G401.6 (cell line): ENCODE measurements at regions not wholly inside any gene's neighbourhood (a gene's known extent, or its start where the extent isn't known, plus 50 kb on each side); places are given as distances from the start of the nearest gene placed in this dataset.

Experiments
- FAIRE-seq: peaks from 2 replicates; lab custom pipeline; 2012; peaks lifted over from hg19 to GRCh38; lab: Jason Lieb, UNC

DNA sequence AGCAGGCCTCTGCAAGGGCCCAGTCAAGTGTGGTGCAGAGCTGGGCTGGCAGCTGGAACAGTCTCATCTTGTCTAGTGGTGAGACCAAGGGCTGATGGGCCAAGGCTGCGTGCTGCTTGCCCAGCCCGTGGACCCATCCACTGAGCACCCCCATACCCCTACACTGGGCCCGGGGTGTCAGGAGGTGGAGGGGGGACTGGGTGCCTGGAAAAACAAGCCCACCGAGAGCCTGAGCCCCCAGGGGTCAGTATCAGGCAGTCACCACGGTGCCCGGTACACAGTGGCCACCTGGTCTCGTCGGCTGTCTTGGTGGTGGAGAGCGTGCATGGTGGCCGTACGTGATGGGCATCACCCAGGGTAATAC lies 238.3 kb downstream of the SEC14L1 start:
- no peak for FAIRE-seq

DNA sequence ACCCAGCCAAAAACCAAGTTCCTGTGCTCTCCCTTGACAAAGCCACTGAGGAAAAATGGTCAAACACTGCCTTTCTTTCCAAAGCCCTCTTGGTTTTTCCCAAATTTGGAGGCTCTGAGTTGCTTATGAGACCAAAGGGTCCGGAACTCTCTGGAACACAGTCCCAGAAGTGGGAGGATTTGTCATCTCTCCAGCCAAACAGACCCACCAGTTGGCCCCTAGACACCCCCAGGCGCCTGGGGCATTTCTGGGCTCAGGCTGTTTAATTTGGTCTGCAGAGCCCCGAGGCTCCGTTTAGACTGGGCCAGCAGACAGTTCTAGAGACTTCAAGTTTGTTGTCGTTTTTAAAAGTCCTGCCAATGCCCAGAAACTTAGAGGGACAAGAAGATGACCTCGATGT lies 239.1 kb downstream of the SEC14L1 start:
- FAIRE-seq = no peak

DNA sequence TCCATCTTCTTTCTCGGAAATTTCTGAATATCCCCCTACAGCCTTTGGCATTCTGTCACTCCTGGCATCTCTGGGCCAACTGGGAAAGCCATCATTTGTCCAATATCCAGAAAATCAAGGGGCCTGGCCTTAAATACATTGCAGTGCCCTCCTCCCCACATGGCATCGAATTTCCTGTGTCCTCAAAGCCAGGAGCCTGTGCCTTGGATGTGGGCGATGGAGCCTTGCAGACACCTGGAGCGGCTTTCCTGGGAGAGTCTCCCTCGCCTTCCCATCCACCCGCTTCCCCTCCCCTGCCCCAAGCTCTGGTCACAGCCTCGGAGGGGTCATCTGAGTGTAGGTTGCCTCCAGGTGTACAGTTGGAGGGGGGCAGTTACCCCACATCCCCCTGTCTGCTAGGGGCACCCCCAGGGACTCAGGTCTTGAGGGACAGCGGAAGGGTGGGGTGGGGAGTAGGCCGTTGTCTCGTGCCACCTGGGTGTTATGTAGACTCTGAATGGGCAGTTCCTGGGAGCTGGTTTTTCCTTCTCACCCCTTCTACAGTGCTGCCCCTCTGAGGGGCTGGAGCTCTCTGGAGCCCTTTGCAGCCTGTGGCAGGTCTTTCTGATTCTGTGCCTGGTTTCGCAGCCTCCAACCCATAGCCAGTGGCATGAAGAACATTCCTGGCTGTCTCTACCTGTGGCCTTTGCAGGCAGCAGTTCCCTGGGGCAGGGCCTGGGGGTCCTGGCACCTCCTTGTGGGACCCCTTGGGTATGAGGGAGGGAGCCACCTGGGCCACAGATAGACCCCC lies 239.8 kb downstream of the SEC14L1 start:
- no peak for FAIRE-seq

DNA sequence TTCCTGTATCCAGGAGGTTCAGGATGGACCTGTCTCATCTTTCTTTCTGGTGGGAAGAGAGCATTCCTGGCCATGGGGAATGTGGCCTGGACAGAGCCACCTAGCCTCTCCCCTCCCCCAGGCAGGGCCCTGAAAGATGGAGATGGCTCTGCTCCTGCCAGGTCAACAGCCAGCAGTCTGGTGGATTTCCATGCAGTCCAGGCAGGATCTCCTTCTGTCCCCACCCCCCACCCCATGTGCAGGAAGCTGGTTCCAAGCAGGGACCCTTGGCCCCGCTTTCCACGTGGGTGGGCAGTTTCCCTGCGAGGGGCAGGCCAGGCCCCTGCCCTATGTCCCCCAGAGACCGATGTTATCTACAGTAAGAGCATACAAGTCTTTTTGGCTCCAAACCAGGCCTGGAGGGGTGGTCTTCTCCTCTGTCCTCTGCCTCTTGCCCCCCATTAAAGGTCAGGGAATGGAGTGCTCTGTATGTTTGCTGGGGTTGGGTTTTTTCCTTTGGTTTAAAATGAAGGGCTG lies 240.5 kb downstream of the SEC14L1 start:
- no peak for FAIRE-seq

DNA sequence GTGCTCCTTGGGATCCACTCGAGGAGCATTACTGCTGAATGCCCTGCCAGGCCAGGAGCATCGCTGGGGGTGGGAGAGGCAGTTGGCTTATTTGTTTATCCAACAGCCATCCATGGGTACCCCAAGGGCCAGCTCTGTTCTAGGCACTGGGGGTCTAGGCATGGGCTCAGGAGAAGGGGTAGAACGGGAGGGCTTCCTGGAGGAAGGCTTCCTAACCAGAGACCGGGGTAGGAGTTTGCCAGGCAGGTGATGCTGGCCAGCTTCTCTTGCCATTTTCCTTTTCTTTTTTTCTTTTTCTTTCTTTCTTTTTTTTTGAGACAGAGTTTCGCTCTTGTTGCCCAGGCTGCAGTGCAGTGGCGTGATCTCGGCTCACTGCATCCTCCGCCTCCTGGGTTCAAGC lies 241.0 kb downstream of the SEC14L1 start:
- FAIRE-seq = no peak

DNA sequence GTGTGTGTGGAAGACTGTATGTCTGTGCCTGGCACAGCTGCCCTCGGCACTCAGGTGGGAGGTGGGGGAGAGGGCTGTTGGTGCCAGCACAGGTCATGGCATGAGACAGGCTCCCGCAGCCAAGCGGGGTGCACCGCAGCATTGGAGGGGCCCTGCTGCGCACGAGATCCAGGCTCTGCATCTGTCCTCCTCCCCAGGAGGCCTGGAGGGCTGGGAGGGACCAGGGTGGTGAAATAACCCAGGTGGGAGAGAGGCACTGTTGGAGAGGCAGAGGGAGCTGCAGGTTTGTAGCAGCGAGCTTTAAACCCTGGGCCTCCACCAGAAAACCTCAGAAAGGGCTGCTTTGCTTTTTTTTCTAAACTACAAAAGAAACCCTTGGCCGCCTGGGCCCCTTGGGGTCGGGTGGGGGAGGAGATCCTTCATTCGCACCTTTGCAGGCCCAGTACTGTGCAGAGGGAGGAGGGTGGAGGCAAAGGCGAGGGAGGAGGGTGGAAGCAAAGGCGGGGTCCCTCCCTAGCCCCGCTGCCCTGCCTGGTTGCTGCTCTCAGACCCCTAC lies 241.7 kb downstream of the SEC14L1 start:
- FAIRE-seq = no peak

DNA sequence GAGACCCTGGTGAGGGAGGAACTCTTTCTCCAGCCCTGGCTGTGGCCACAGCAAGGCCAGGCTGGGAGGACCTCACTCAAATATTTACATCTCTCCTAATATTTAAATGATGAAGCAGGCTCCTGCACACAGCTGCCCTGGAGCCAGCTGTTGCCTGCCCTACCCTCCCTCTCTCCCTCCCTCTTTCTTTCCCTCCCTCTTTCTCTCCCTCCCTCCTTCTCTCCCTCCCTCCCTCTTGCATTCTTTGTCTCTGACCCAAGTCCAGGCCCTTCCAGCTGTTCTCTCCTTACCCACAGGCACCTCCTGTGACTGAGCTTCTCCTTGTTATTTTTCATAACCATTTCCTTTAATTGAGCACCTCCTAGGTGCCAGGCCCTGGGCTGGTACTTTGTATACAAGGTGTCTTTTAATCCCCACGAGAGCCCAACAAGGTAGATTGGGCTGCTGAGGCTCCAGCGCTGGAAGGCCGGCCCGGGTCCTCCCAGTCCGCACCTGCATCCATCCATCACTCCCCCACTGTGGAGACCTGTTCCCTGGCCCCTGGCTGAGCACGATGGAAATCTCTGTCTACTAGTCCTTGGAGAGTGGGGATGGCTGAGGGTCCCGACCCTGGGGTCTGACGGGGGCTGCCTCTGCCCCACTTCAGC lies 242.3 kb downstream of the SEC14L1 start:
- FAIRE-seq = no peak

DNA sequence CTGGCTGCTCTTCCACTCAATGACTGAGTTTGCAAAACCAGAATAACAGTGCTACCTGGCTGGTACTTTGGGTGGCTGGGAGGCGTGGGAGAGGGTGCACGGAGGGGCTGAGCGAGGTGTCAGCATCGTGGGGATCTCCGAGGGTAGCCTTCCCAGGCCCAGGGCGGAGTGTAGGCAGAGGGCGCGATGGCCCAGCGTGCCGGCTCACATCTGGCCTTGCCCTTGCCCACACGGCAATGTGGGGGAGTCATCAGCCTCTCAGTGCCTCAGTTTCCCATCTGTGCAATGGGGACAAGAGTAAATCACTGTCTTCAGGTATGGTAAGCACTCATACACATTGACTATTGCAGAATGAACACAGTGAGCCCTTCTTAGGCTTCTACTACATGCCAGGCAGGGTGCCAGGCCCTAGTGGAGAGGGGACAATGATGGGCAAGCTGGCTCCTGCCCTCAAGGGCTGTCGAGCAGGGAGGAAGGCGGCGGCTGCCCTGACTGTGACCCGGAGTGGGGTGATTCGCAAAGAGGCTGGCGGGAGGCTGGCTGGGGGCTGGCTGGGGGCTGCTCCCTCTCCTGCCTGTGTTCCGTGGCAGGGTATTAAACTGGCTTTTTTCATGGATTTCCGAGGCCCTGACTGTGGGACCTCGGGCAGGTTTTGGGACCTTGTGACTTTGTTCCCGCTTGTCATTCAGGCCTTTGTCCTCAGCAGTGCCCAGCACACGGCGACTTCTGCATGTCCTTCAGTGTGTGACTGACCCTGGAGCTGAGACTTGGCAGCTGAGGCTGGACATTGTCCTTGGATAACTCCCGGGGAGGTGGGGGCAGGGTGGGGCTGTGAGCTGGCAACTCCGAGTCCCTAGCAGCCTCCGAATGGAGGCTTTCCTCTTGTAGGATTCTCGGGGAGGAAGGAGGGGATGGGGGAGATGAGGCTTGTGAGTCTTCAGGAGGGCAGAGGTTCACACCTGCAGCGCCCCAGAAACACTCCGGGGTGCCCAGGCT lies 243.1 kb downstream of the SEC14L1 start:
- no peak for FAIRE-seq

DNA sequence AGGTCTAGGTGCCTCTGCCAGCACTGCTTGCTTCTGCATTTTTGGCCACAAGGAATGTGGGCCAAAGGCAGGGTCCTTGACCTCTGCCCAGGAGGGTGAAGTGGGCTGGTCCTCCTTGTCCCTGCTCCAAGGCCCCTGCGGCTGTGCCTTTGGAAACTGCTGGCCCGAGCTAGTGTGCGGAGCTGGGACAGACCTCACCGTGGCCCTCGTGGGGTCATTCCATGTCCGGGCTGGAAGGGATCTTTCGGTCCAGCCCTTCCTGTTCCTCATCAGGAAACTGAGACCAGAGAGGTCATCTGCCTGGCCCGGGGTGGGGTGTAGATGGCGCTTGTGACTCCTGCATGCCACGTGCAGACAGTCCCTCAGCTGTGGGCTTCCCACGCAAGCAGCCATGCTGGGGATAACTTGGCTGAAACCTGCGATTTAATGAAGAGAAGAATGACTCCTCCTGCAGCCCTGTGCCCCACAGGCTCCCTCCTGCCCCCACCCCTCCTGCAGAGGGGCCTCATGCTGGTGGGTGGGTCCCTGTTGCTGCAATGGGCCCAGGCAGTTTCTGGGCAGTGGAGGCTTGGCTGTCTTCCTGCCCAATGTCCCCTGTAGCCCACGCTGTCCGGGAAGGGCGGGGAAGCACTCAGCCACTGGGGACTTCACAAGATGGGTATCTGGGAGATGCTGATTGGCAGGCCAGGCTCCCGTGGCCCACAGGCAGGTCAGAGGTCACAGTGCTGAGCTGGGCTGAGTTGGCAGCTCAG lies 245.2 kb downstream of the SEC14L1 start:
- no peak for FAIRE-seq

DNA sequence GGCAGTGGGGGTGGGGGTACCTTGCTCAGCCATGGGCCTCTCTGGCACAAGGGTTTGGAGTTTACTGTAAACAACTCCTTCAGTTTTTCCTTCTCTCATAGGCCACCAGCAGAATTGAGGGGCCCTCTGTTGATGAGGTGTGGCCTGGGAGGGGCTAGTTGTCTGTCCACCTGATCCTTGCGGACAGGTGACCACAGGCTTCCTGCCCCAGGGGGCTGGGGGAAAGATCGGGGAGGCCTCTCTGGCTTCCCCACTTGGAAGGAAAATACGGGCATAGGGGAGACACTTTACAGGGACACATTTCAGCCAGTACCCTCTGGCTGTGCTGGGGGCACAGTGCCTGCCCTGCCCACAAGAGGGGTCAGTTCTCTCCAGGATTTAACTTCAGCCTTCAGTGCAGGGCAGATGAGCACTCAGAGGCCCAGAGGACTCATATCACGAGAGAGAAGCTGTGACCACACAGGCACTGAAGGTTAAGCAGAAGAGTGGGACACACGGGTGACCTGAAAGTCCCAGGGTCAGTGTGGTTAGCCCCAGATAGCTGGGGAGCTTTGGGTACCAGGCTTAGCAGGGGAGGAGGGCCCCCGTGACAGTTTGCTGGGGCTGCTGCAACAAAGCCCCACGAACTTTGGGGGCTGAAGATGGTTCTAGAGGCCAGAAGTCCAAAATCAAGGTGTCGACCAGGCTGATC lies 245.9 kb downstream of the SEC14L1 start:
- no peak for FAIRE-seq

DNA sequence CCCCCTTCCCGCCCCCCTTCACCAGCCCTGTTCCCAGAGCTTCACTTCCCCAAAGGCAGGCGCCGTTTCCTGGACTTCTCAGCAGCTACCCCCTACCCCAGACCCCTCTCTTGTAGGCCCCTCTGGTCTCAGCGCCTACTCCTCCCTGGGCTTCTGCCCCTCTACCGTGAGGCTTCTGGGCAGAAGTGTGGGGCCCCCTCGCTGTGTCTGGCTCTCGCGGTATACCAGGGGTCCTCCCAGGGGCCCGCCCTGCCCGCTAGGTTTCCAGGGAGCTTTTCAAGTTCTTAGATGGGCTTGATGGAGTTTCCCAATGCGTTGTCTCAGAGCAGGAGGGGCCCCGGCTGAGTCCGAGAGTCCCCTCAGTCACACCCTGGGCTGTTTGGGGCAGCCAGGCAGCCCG lies 247.1 kb downstream of the SEC14L1 start:
- no peak for FAIRE-seq

DNA sequence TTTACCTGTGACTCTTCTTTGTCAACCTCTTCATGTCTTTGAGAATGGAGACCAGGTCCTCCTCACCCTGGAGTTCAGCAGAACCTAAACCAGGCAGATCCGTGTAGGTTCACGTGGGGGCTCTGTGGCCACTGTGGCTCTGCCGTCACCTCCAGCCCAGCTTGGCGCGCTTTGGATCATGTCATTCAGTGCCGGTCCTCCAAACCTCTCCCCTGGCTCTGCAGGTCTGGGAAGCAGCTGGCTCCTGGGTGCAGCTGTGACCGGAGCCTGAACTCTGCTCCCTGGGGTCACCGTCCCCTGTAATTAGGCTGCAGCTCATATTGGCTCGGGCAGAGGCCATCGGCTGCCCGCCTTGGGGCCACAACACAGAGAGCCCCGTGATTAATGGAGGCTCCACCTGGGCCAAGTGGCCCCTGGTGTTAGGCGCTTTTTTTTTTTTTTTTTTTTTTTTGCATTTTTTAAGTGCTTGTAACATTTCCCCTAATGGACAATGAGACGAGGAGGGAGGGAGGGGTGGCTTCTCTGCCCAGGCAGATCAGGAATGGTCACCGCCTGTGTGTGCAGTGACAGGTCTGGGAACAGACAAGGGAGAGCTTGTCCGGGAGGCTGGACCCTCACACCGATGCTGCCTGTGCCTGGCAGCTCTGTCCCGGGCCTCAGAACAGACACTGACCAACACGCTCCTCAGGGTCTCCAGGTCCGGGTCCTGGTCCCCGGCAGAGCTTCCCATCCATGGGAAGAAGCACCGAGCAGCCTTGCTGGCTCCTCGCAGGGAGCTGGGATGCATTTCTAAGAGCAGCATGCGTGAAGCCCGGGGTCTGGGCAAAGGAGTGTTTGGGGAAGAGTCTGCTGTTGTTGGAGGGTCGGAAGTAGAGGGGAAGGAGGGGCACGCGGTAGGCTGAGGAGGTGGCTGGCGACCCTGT lies 247.9 kb downstream of the SEC14L1 start:
- no peak for FAIRE-seq

DNA sequence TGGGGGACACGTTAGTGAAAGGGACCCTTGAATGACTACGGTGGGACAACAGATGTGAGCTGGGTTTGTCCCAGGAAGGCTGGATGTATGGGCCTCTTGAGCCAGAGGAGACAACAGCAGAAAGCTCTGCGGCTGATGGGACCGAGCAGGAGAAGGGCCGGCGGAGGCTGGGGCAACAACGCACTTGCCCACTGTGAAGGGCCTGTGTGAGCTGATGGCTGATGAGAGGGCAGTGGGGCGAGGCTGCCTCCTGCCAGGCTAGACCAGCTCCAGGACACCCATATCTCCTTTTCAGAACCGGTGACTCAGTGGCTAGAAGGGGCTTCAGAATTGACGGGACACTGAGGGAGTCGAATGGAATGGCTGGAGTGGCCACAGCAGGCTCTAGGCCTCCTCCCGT lies 250.1 kb downstream of the SEC14L1 start:
- no peak for FAIRE-seq

DNA sequence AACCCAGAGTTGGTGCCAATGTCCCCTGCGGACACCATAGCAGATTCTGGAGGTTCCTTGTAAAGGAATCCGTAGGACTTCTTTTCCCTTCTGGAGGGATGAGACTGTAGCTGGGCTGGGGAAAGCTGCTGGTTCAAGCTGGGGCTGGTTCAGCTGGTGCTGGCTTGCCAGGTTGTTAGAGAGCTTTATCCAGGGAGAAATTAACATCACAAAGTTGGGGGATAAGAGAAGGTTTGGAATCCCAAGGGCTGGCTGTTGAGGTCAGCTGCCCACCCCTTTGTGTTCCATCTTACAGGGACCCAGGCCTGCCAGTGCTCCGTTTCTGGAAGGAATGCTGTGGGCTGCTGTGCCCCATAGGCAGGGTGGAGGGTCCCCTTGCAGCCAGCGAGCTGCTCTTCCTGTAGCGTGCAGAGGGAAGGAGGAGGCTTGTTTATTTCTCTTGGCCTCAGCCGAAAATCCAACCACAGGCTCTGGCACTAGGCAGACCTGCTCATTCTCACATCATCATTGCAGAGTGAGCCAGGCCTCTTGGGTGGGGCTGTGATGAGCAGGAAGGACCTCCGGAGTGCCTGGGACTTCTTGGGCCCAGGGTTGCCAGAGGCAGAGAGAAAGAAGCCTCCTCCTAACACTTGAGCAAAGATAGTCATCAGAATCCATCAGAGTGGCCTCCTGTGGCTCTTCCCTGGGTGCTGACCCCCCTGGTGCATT lies 251.1 kb downstream of the SEC14L1 start:
- FAIRE-seq = no peak

DNA sequence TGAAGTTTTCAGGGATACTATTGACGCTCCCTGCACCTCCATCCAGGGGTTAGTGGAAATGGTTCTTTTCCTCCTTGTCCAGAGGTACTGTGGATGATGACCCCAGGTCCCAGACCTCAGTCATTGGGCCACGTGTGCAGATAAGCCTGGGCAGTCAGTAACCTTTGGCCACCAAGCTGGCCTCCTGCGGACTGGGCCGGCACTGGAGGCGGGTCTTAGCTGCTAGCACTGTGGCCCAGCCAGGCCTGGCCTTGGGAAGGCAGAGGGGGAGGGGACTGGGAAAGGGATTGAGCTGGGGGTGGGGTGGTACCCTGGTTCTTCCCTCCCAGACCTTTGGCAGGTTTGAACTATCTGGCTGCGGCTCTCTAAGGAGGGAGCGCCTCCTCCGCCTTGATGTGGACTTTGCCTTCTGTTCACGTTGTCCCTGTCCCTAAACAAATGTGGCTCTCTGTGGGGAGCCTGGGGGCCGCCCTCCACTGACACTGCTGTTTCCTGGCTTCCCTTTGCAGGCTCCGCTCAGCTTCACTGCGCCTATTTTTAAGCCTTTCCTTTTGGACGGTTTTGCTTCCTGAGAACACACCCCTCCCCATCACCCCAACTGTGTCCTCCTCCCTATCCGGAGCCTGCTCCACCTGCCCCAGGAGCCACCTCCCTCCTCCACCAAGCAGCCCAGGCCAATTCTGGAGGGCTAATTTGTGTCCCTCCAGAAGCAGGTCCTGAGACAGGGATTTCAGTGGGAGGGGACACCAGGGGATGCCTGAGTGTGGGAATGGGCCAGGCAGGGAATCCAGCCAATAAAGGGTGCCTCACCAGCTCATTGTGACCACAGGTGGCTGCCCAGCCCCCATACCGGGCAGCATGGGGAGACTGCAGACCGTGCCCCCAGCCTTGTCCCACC lies 251.9 kb downstream of the SEC14L1 start:
- FAIRE-seq = no peak

DNA sequence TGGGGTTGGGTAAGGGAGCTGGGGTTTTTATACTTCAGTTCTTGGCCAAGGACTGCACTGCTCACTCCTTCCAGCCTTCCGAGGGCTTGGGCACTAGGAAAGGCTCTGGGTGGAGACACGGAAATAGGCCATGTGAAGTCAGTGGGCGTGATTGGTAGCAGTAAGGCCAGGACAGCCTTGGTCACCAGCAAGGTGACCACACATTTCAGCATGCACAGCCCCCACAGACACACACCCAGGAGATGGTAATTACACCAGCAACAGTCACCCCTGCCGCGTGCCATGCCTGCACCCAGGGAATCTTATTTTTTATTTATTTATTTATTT lies 252.5 kb downstream of the SEC14L1 start:
- FAIRE-seq = no peak

DNA sequence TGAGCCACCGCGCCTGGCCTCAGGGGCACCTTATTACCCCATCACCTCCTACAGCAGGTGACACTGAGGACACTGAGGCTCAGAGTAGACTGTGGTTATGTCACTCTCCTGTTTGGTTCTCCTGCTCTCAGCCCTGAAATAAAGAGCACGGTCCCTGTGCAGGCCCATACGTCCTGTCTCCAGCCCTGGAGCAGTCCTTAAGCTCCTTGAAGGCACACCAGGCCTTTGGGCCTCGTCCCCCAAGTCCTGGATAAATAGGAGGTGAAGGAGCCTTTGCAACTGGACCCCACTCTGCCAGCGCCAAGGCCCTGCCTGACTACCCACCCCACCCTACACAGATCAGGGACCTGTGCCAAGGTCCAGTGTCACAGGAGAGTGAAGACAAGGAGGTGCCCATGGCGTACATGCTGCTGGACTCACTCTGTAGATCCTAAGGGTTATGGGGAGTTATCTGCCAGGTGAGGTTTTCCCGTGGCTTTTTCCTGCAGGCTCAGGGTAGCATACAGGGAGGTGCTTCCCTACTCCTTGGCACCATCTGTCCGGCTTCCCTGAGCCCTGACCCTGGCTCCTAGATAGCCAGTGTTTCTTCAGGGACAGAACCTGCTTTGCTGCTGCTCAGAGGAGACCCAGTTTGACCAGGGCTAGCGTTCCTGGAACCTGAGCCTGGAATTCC lies 253.2 kb downstream of the SEC14L1 start:
- no peak for FAIRE-seq
